Endothelial cell of umbilical vein (primary cell): ENCODE measurements at regions not wholly inside any gene's neighbourhood (a gene's known extent, or its start where the extent isn't known, plus 50 kb on each side); places are given as distances from the start of the nearest gene placed in this dataset.

Source experiments
- BruUV-seq: library from RNA; stranded (reverse); fragments of 400-500 nt; replicated peaks from 2 replicates; lab custom pipeline; 2021; lab: Mats Ljungman, UMichigan
- CTCF ChIA-PET: fragments of 300-600, 350-600 bp; sonication (Branson Sonifier 250); formaldehyde crosslinking; loops from one replicate; lab custom pipeline; 2021; ENCODE audit warnings: antibody characterized with exemption, inconsistent platforms; lab: Charles Lee
- POLR2A ChIA-PET: fragments of 300-600, 350-600 bp; sonication (Branson Sonifier 250); formaldehyde crosslinking; loops from one replicate; lab custom pipeline; 2021; ENCODE audit warnings: antibody characterized with exemption, inconsistent platforms; lab: Charles Lee
- DNase-seq: peaks from one replicate; pipeline ENCODE4 v3.0.0-alpha.2; 2011; ENCODE audit warnings: low read depth, low spot score
- FAIRE-seq: peaks from 2 replicates; lab custom pipeline; 2011; peaks lifted over from hg19 to GRCh38; lab: Jason Lieb, UNC
- H2AFZ ChIP-seq: 2 replicates; pipeline ENCODE4 v1.6.0; 2012; ENCODE audit warnings: low read depth, low read length, control low read depth, inconsistent platforms
- H3K27ac ChIP-seq: 2 replicates; pipeline ENCODE4 v1.5.1; 2011; ENCODE audit warnings: low read depth, mild to moderate bottlenecking, control low read depth, low read length, moderate library complexity; ENCODE audit not compliant: insufficient read depth
- H3K27me3 ChIP-seq, 2 experiments: 2 replicates each; pipeline versions ENCODE4 v1.6.0 to v1.6.1; 2011; ENCODE audit warnings: low read length in 2 of 2, mixed read lengths in 1 of 2; ENCODE audit not compliant: control insufficient read depth in 2 of 2, insufficient read depth in 2 of 2
- H3K36me3 ChIP-seq, 2 experiments: 2 replicates in 1 of 2; 3 replicates in 1 of 2; pipeline ENCODE4 v1.5.1; 2011; ENCODE audit warnings: low read length in 2 of 2, mild to moderate bottlenecking in 1 of 2, moderate library complexity in 1 of 2; ENCODE audit not compliant: control insufficient read depth in 2 of 2, insufficient read depth in 2 of 2; ENCODE audit errors: extremely low read depth in 1 of 2
- H3K4me1 ChIP-seq: 3 replicates; pipeline ENCODE4 v1.5.1; 2011; ENCODE audit warnings: mild to moderate bottlenecking, low read length; ENCODE audit not compliant: control insufficient read depth, insufficient read depth; ENCODE audit errors: extremely low read depth
- H3K4me2 ChIP-seq: 2 replicates; pipeline ENCODE4 v1.6.1; 2011; ENCODE audit warnings: low read length, control low read depth, mixed read lengths; ENCODE audit not compliant: insufficient read depth
- H3K4me3 ChIP-seq, 3 experiments: fragments of 200-600 bp in 1 of 3; sonication (generic), shearing (Covaris generic) in 1 of 3; replicated peaks in 1 of 3; 2 replicates each; pipeline ENCODE4 v1.5.1; 2011 to 2016; ENCODE audit warnings: control low read depth in 3 of 3, low read length in 3 of 3, mild to moderate bottlenecking in 2 of 3, inconsistent platforms in 1 of 3, low read depth in 1 of 3, moderate library complexity in 1 of 3; ENCODE audit not compliant: insufficient read depth in 1 of 3
- H3K79me2 ChIP-seq: 2 replicates; pipeline ENCODE4 v1.6.0; 2012; ENCODE audit warnings: low read length, inconsistent platforms; ENCODE audit not compliant: control insufficient read depth, insufficient read depth
- H3K9ac ChIP-seq: replicated peaks from 2 replicates; pipeline ENCODE3; 2011; ENCODE audit warnings: low read length, control low read depth; ENCODE audit not compliant: insufficient read depth; ENCODE audit errors: extremely low read depth
- H3K9me1 ChIP-seq: replicated peaks from 3 replicates; pipeline ENCODE4 v1.6.0; 2011; ENCODE audit warnings: mild to moderate bottlenecking, low read length; ENCODE audit not compliant: control insufficient read depth, insufficient read depth; ENCODE audit errors: extremely low read depth
- H3K9me3 ChIP-seq: replicated peaks from 2 replicates; pipeline ENCODE4 v1.5.1; 2012; ENCODE audit warnings: low read length, inconsistent platforms; ENCODE audit not compliant: control insufficient read depth, insufficient read depth
- H4K20me1 ChIP-seq: replicated peaks from 2 replicates; pipeline ENCODE3; 2011; ENCODE audit warnings: mild to moderate bottlenecking, low read length; ENCODE audit not compliant: control insufficient read depth, insufficient read depth; ENCODE audit errors: extremely low read depth
- MAX ChIP-seq: IDR thresholded peaks from 2 replicates; pipeline ENCODE4 v1.6.1; 2011; ENCODE audit not compliant: insufficient read depth, insufficient read length
- POLR2A ChIP-seq: IDR thresholded peaks from 2 replicates; pipeline ENCODE4 v1.6.1; 2012; ENCODE audit warnings: low read depth, mild to moderate bottlenecking, control low read depth, low read length
- POLR2AphosphoS5 ChIP-seq: IDR thresholded peaks from 2 replicates; pipeline ENCODE4 v1.6.1; 2012; ENCODE audit warnings: low read depth, mild to moderate bottlenecking, control low read depth, low read length, moderate library complexity; ENCODE audit not compliant: insufficient read depth
- dilution Hi-C: fragments of 300-500 bp; cut with MboI; formaldehyde crosslinking; loops from one replicate; pipeline ENCODE4 v1.15.0; 2019; ENCODE audit warnings: low sequenced_read_pairs; ENCODE audit not compliant: extremely low pct_ligation_motif_present
- intact Hi-C: fragments of 100-400 bp; cut with micrococcal nuclease; formaldehyde crosslinking; loops from one replicate; pipeline ENCODE4 v1.10.0; 2022

GRCh38 chr4:12120968-12121367 is 692.3 kb upstream of the HS3ST1 start:
- intact Hi-C loops (no loop called here), dilution Hi-C loops (no loop called here)
- CTCF ChIA-PET, result no interaction called here
- POLR2A ChIA-PET, result no interaction called here
- Histone ChIP-seq H2AFZ (no peak overlapping the region), H3K27me3 (no peaks in the 10 kb centered on the region), H3K9me1 (no peaks in the 10 kb centered on the region), H3K4me1 (no peaks in the 10 kb centered on the region), H3K9me3 (no peaks in the 10 kb centered on the region), H3K4me3 (no peak overlapping the region), H3K9ac (no peak overlapping the region), H3K27ac (no peak overlapping the region), H3K36me3 (no peaks in the 10 kb centered on the region), H3K79me2 (no peaks in the 10 kb centered on the region), H4K20me1 (no peaks in the 10 kb centered on the region), H3K4me2 (no peak overlapping the region)
- DNase-seq, result no peak
- TF ChIP-seq MAX (no peak), POLR2A (no peak)
- FAIRE-seq, result no peak
- no TSS peak for BruUV-seq

GRCh38 chr4:12118651-12119213 is 690.0 kb upstream of the HS3ST1 start:
- no peaks in the 10 kb centered on the region for H3K36me3 ChIP-seq
- no peak overlapping the region for H3K27ac ChIP-seq
- H4K20me1 ChIP-seq, result no peaks in the 10 kb centered on the region
- TF ChIP-seq POLR2AphosphoS5, result no peak
- no peak for TF ChIP-seq MAX
- no peaks in the 10 kb centered on the region for H3K4me1 ChIP-seq
- BruUV-seq, result no TSS peak
- H3K9me1 ChIP-seq, result no peaks in the 10 kb centered on the region
- dilution Hi-C loops, result no loop called here
- intact Hi-C loops, result no loop called here
- no peak overlapping the region for H3K4me2 ChIP-seq
- POLR2A ChIA-PET, result no interaction called here
- no peaks in the 10 kb centered on the region for H3K9me3 ChIP-seq
- DNase-seq (no peak), FAIRE-seq (no peak)
- CTCF ChIA-PET, result no interaction called here
- no peaks in the 10 kb centered on the region for H3K27me3 ChIP-seq
- H3K79me2 ChIP-seq, result no peaks in the 10 kb centered on the region
- H2AFZ ChIP-seq, result no peak overlapping the region
- H3K4me3 ChIP-seq, result no peak overlapping the region
- H3K9ac ChIP-seq, result no peak overlapping the region
